Fibroblast of lung (primary cell): ENCODE measurements at regions not wholly inside any gene's neighbourhood (a gene's known extent, or its start where the extent isn't known, plus 50 kb on each side); places are given as distances from the start of the nearest gene placed in this dataset.

ENCODE experiments used
- DNase-seq, 2 donors: peaks; one replicate each; pipeline versions ENCODE4 v3.0.0 to v3.0.0-alpha.2; 2010; ENCODE audit warnings: low read depth in 2 of 2
- H2AFZ ChIP-seq: 2 replicates; pipeline ENCODE4 v1.5.1; 2012; ENCODE audit warnings: low read length, control low read depth, inconsistent platforms
- H3K27ac ChIP-seq: 2 replicates; pipeline ENCODE4 v1.5.1; 2011; ENCODE audit warnings: low read length, control low read depth; ENCODE audit not compliant: insufficient read depth
- H3K27me3 ChIP-seq: 2 replicates; pipeline ENCODE4 v1.5.1; 2011; ENCODE audit warnings: mild to moderate bottlenecking, low read length; ENCODE audit not compliant: control insufficient read depth, insufficient read depth
- H3K36me3 ChIP-seq: 2 replicates; pipeline ENCODE4 v1.5.1; 2011; ENCODE audit warnings: low read length; ENCODE audit not compliant: control insufficient read depth, insufficient read depth
- H3K4me1 ChIP-seq: 2 replicates; pipeline ENCODE4 v1.5.1; 2011; ENCODE audit warnings: low read length; ENCODE audit not compliant: control insufficient read depth, insufficient read depth; ENCODE audit errors: extremely low read depth
- H3K4me2 ChIP-seq: 2 replicates; pipeline ENCODE4 v1.5.1; 2011; ENCODE audit warnings: low read length, control low read depth; ENCODE audit not compliant: insufficient read depth; ENCODE audit errors: extremely low read depth
- H3K4me3 ChIP-seq, 4 experiments: fragments of 200-600 bp in 1 of 4; sonication (generic) in 1 of 4; replicated peaks in 1 of 4; 2 replicates each; pipeline ENCODE4 v1.5.1; 2011 to 2016; ENCODE audit warnings: low read length in 4 of 4, low read depth in 3 of 4, mild to moderate bottlenecking in 3 of 4, control low read depth in 2 of 4, inconsistent platforms in 1 of 4, mixed read lengths in 1 of 4; ENCODE audit not compliant: insufficient read depth in 1 of 4; ENCODE audit errors: control extremely low read depth in 1 of 4
- H3K79me2 ChIP-seq: 2 replicates; pipeline ENCODE4 v1.5.1; 2012; ENCODE audit warnings: mild to moderate bottlenecking, low read length, inconsistent platforms; ENCODE audit not compliant: control insufficient read depth, insufficient read depth
- H3K9ac ChIP-seq: 2 replicates; pipeline ENCODE4 v1.5.1; 2011; ENCODE audit warnings: mild to moderate bottlenecking, low read length, control low read depth; ENCODE audit not compliant: insufficient read depth
- H3K9me3 ChIP-seq: 2 replicates; pipeline ENCODE4 v1.5.1; 2012; ENCODE audit warnings: low read depth, low read length; ENCODE audit not compliant: control insufficient read depth, insufficient read depth
- H4K20me1 ChIP-seq: 2 replicates; pipeline ENCODE4 v1.5.1; 2011; ENCODE audit warnings: low read length; ENCODE audit not compliant: control insufficient read depth, insufficient read depth; ENCODE audit errors: extremely low read depth
- CTCF ChIP-seq, 2 donors: IDR thresholded peaks in 1 of 2; conservative IDR thresholded peaks in 1 of 2; 1 replicate in 1 of 2; 2 replicates in 1 of 2; pipeline ENCODE4 v1.5.1; 2011 to 2012; ENCODE audit warnings: low read length in 2 of 2, control low read depth in 1 of 2, inconsistent platforms in 1 of 2, low read depth in 1 of 2, mild to moderate bottlenecking in 1 of 2
- EZH2 ChIP-seq: IDR thresholded peaks from 2 replicates; pipeline ENCODE4 v1.5.1; 2012; ENCODE audit warnings: low read length, control low read depth, mild to moderate bottlenecking; ENCODE audit errors: missing control alignments

- Histone ChIP-seq H3K9ac (no peak overlapping the region), H3K27me3 (no peaks in the 10 kb centered on the region), H3K36me3 (no peaks in the 10 kb centered on the region), H3K9me3 (no peaks in the 10 kb centered on the region), H4K20me1 (no peaks in the 10 kb centered on the region), H3K4me1 (no peaks in the 10 kb centered on the region), H3K27ac (no peak overlapping the region), H2AFZ (no peak overlapping the region), H3K4me2 (no peak overlapping the region), H3K79me2 (no peaks in the 10 kb centered on the region), H3K4me3 (no peak overlapping the region)
- DNase-seq = no peak
- TF ChIP-seq EZH2 = no peak
- TF ChIP-seq CTCF (conservative IDR thresholded peaks at IDR 0.05 in 1 of 2, IDR thresholded peaks at IDR 0.05 in 1 of 2; ENCODE audit: low read depth in 1 of 2, low read length in 2 of 2) = no peak
Observed at GRCh38 chr2:52629944-52630343, 1137.7 kb upstream of the CHAC2 start.

- TF ChIP-seq EZH2 (no peak), CTCF (conservative IDR thresholded peaks at IDR 0.05 in 1 of 2, IDR thresholded peaks at IDR 0.05 in 1 of 2; ENCODE audit: low read depth in 1 of 2, low read length in 2 of 2) (no peak)
- DNase-seq = no peak
- no peaks in the 10 kb centered on the region for H3K4me1 ChIP-seq
- no peaks in the 10 kb centered on the region for H3K79me2 ChIP-seq
- no peaks in the 10 kb centered on the region for H4K20me1 ChIP-seq
- H2AFZ ChIP-seq = no peak overlapping the region
- no peaks in the 10 kb centered on the region for H3K27me3 ChIP-seq
- no peak overlapping the region for H3K4me2 ChIP-seq
- H3K9ac ChIP-seq = no peak overlapping the region
- H3K27ac ChIP-seq = no peak overlapping the region
- no peaks in the 10 kb centered on the region for H3K36me3 ChIP-seq
- H3K9me3 ChIP-seq = no peaks in the 10 kb centered on the region
- H3K4me3 ChIP-seq = no peak overlapping the region
Observed at GRCh38 chr2:52629531-52629930, 1138.1 kb upstream of the CHAC2 start.

GRCh38 chr2:52622266-52622665, 1145.3 kb upstream of the CHAC2 start:
- Histone ChIP-seq H3K9me3 (no peaks in the 10 kb centered on the region), H3K4me2 (no peak overlapping the region), H3K4me3 (no peak overlapping the region), H3K27me3 (no peaks in the 10 kb centered on the region), H2AFZ (no peak overlapping the region), H3K79me2 (no peaks in the 10 kb centered on the region), H3K4me1 (no peaks in the 10 kb centered on the region), H3K36me3 (no peaks in the 10 kb centered on the region), H3K9ac (no peak overlapping the region), H3K27ac (no peak overlapping the region), H4K20me1 (no peaks in the 10 kb centered on the region)
- DNase-seq = peak in 1 of 2 donors; percentile 16
- TF ChIP-seq EZH2 (no peak), CTCF (conservative IDR thresholded peaks at IDR 0.05 in 1 of 2, IDR thresholded peaks at IDR 0.05 in 1 of 2; ENCODE audit: low read depth in 1 of 2, low read length in 2 of 2) (no peak)
